ENCODE measurements at regions not wholly inside any gene's neighbourhood (a gene's known extent, or its start where the extent isn't known, plus 50 kb on each side); places are given as distances from the start of the nearest gene placed in this dataset.

GRCh38 chr4:185862340-185862739 is 50.3 kb upstream of the SORBS2 start:
- DNase-seq = no peak

- DNase-seq = no peak
Observed at GRCh38 chr4:185863946-185864345, 52.0 kb upstream of the SORBS2 start.

- DNase-seq = no peak
Observed at GRCh38 chr4:185865901-185866328, 53.9 kb upstream of the SORBS2 start.

GRCh38 chr4:185867770-185868169 is 55.8 kb upstream of the SORBS2 start:
- no peak for DNase-seq

GRCh38 chr4:185868983-185869382 is 57.0 kb upstream of the SORBS2 start:
- DNase-seq = no peak

GRCh38 chr4:185869427-185869826 is 57.4 kb upstream of the SORBS2 start:
- no peak for DNase-seq

GRCh38 chr4:185870366-185870765 is 58.4 kb upstream of the SORBS2 start:
- no peak for DNase-seq

- no peak for DNase-seq
Observed at GRCh38 chr4:185872747-185873380, 60.9 kb upstream of the SORBS2 start.

GRCh38 chr4:185874516-185875230 is 62.7 kb upstream of the SORBS2 start:
- no peak for DNase-seq

- DNase-seq = no peak
Observed at GRCh38 chr4:185875316-185875907, 63.4 kb upstream of the SORBS2 start.

GRCh38 chr4:185878633-185879032 is 66.6 kb upstream of the SORBS2 start:
- DNase-seq = no peak

GRCh38 chr4:185879666-185880312 is 67.8 kb upstream of the SORBS2 start:
- no peak for DNase-seq

GRCh38 chr4:185880571-185880970 is 68.6 kb upstream of the SORBS2 start:
- DNase-seq = no peak

GRCh38 chr4:185881430-185881829 is 69.4 kb upstream of the SORBS2 start:
- no peak for DNase-seq

GRCh38 chr4:185883591-185883990 is 71.6 kb upstream of the SORBS2 start:
- DNase-seq = no peak

- no peak for DNase-seq
Observed at GRCh38 chr4:185885075-185885474, 73.1 kb upstream of the SORBS2 start.

- DNase-seq = no peak
Observed at GRCh38 chr4:185885604-185886003, 73.6 kb upstream of the SORBS2 start.

GRCh38 chr4:185886832-185887524 is 75.0 kb upstream of the SORBS2 start:
- no peak for DNase-seq

GRCh38 chr4:185888676-185889075 is 76.7 kb upstream of the SORBS2 start:
- no peak for DNase-seq

GRCh38 chr4:185889585-185889984 is 77.6 kb upstream of the SORBS2 start:
- no peak for DNase-seq

GRCh38 chr4:185890196-185890595 is 78.2 kb upstream of the SORBS2 start:
- DNase-seq = no peak

- no peak for DNase-seq
Observed at GRCh38 chr4:185892165-185892564, 80.2 kb upstream of the SORBS2 start.

- no peak for DNase-seq
Observed at GRCh38 chr4:185893500-185893899, 81.5 kb upstream of the SORBS2 start.
